H7 (cell line): ENCODE measurements at regions not wholly inside any gene's neighbourhood (a gene's known extent, or its start where the extent isn't known, plus 50 kb on each side); places are given as distances from the start of the nearest gene placed in this dataset.
"Not testable (repeated sequence)": the region's sequence is repeated elsewhere in the genome, so short reads cannot be mapped to it uniquely, and the experiment has no call there.

ENCODE experiments used
- DNase-seq: peaks from one replicate; pipeline ENCODE4 v3.0.0; 2012
- H3K27me3 ChIP-seq: 2 replicates; pipeline ENCODE4 v1.6.0; 2011; ENCODE audit warnings: mild to moderate bottlenecking, low read length; ENCODE audit not compliant: control insufficient read depth, insufficient read depth
- H3K36me3 ChIP-seq: replicated peaks from 2 replicates; pipeline ENCODE4 v1.5.1; 2011; ENCODE audit warnings: low read length; ENCODE audit not compliant: control insufficient read depth, insufficient read depth
- H3K4me3 ChIP-seq: 2 replicates; pipeline ENCODE4 v1.5.1; 2011; ENCODE audit warnings: low read depth, mild to moderate bottlenecking, control low read depth, low read length, moderate library complexity; ENCODE audit not compliant: insufficient read depth

GRCh38 chr2:132267498-132268283 lies 105.9 kb upstream of the ANKRD30BL start:
- H3K36me3 ChIP-seq, H3K27me3 ChIP-seq, DNase-seq: not testable (repeated sequence)
- H3K4me3 ChIP-seq = peak overlapping the region; percentile 21; the same call in 1 of the 2 replicates

DNA sequence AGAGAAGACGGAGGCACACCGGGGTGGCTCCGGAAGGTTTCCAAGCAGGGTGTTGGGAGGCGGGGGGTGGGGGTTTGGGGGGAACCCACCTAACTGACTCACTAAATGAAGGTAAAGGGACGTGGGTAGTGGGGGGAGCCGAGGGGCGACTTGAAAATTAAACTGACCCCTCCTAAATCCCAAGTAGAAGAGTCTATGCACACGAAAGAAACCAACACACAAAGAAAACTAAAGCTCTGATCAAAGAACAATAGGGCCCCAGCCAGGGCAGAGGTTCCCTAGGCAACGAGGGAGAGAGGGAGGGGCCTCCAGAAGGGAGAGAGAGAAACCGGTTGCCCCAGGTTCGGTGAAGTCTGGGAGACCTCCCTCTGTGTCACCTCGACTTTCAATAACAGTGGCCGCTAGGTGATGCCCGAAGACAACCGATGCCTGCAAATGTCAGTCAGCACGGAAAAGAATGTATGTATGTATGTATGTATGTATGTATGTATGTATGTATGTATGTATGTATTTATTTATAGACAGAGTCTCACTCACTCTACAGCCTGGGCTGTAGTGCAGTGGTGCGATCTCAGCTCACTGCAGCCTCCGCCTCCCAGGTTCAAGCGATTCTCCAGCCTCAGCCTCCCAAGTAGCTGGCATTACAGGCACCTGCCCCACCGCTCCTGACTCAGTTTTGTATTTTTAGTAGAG lies 106.7 kb upstream of the ANKRD30BL start:
- H3K27me3 ChIP-seq, H3K36me3 ChIP-seq: not testable (repeated sequence)
- H3K4me3 ChIP-seq = peak overlapping the region; percentile 8; the same call in 1 of the 2 replicates
- DNase-seq = peak; percentile 71

DNA sequence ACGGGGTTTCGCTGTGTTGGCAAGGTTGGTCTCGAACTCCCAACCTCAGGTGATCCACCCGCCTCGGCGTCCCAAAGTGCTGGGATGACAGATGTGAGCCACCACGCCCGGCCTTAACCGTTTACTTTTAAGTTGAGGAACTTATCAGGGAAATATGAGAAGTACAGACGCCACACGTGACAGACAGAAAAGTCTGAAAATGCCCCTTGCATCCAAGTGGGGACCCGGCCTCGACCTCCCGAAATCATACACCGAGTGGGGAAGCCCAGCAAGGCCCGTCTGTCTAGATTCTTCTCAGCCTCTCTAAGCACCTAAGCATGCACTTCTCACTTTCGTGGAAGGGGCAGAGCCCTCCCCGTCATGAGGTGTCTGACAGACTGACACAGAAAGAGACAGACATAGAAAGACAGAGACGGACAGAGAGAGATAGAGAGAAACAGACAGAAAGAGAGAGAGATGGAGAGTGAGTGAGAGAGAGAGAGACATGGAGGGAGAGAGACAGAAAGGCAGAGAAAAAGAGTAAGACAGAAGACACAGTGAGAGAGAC lies 107.3 kb upstream of the ANKRD30BL start:
- no peak for DNase-seq
- no peaks in the 10 kb centered on the region for H3K36me3 ChIP-seq
- H3K4me3 ChIP-seq = no peak overlapping the region
- H3K27me3 ChIP-seq = no peaks in the 10 kb centered on the region; the same call in 1 of the 2 replicates

- Histone ChIP-seq H3K36me3 (no peaks in the 10 kb centered on the region), H3K27me3 (no peaks in the 10 kb centered on the region; the same call in 1 of the 2 replicates), H3K4me3 (no peak overlapping the region)
- no peak for DNase-seq
These were observed 108.5 kb upstream of the ANKRD30BL start for GRCh38 chr2:132270255-132270654.

GRCh38 chr2:132270981-132271546 lies 109.3 kb upstream of the ANKRD30BL start:
- no peak for DNase-seq
- Histone ChIP-seq H3K27me3 (no peaks in the 10 kb centered on the region; the same call in 1 of the 2 replicates), H3K36me3 (no peaks in the 10 kb centered on the region), H3K4me3 (no peak overlapping the region)

DNA sequence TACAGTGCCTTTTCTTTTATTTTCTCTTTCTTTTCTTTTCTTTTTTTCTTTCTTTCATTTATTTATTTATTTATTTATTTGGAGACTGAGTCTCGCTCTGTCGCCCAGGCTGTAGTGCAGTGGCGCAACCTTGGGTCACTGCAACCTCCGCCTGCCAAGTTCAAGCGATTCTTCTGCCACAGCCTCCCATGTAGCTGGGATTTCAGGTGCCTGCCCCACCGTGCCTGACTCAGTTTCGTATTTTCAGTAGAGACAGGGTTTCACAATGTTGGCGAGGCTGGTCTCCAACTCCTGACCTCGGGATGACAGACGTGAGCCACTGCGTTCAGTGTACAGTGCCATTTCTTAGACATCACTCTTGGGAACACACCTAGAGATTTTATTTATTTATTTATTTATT lies 110.0 kb upstream of the ANKRD30BL start:
- H3K4me3 ChIP-seq, DNase-seq, H3K27me3 ChIP-seq, H3K36me3 ChIP-seq: not testable (repeated sequence)

DNA sequence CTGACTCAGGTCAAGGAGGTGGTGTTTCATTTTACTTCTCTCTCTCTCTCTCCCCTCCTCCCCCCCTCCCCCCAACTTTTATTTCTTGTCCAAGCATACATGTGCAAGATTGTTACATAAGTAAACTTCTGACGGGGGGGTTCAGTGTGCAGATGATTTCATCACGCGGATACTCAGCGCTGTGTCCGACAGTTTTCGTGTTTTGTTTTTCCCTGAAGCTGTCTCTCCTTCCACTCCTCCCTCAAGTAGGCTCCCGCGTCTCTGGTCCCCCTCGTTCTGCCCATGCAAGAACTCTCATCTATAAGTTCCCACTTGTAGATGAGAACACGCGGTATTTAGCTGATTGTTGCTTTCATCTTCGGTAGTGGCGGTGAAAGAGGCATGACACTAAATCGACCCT lies 111.0 kb upstream of the ANKRD30BL start:
- Histone ChIP-seq H3K27me3 (no peaks in the 10 kb centered on the region; the same call in 1 of the 2 replicates), H3K4me3 (no peak overlapping the region), H3K36me3 (no peaks in the 10 kb centered on the region)
- no peak for DNase-seq

GRCh38 chr2:132273585-132273984 lies 111.8 kb upstream of the ANKRD30BL start:
- H3K4me3 ChIP-seq, DNase-seq, H3K27me3 ChIP-seq, H3K36me3 ChIP-seq: not testable (repeated sequence)

DNA sequence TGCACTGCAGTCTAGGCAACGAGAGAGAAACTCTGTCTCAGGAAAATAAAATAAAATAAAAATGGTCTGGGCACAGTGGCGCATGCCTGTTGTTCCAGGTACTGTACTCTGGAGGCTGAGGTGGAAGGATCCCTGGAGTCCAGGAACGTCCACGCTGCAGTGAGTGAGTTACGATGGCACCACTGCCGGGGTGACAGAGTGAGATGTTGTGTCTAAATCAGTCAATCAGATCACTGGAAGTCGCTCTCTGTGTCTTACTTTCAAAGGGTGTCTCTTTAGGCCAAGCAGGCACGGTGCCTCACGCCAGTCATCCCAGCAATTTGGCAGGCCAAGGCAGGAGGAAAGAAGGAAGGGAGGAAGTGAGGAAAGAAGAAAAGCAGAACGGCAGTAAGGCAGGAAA lies 112.2 kb upstream of the ANKRD30BL start:
- no peaks in the 10 kb centered on the region; the same call in 1 of the 2 replicates for H3K27me3 ChIP-seq
- H3K36me3 ChIP-seq = no peaks in the 10 kb centered on the region
- no peak for DNase-seq
- H3K4me3 ChIP-seq = no peak overlapping the region

DNA sequence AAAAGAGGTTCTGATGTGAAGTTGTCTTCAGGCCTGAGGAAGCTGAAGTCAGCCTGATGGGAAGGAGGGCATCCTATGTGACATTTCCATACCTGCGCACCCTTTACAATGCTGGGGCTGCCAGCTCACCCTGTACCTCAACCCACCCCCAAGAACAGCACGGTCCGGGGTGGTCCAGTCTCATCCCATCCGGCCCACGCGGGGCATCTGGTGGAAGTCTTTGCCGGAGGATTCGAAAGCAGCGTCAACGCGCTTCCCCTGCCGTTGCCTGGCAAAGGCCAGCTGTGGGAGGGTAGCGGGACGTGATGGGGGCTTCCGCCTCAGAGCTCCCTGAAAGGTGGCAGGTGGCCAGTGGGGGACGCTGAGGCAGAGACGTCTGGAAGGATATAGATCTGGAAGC lies 113.6 kb upstream of the ANKRD30BL start:
- no peak for DNase-seq
- Histone ChIP-seq H3K36me3 (no peaks in the 10 kb centered on the region), H3K4me3 (no peak overlapping the region), H3K27me3 (no peaks in the 10 kb centered on the region; the same call in 1 of the 2 replicates)

GRCh38 chr2:132276571-132276981 lies 114.8 kb upstream of the ANKRD30BL start:
- Histone ChIP-seq H3K4me3 (no peak overlapping the region), H3K36me3 (no peaks in the 10 kb centered on the region), H3K27me3 (no peaks in the 10 kb centered on the region)
- no peak for DNase-seq

GRCh38 chr2:132278267-132278666 lies 116.5 kb upstream of the ANKRD30BL start:
- Histone ChIP-seq H3K4me3 (no peak overlapping the region), H3K36me3 (no peaks in the 10 kb centered on the region), H3K27me3 (no peaks in the 10 kb centered on the region)
- DNase-seq = no peak

DNA sequence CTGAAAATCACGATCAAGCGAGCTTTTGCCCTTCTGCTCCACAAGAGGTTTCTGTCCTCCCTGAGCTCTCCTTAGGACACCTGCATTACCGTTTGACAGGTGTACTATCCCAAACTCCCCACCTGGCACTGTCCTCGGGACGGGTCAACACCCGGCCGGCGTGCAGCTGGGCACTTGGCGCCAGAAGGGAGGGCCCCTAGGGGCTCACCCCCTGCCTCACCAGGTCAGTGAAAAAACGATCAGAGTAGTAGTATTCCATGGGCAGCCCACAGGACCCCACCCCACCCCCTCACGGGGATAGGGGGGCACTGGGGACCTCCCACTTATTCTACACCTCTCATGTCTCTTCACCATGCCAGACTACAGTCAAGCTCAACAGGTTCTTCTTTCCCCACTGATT lies 117.6 kb upstream of the ANKRD30BL start:
- no peaks in the 10 kb centered on the region for H3K36me3 ChIP-seq
- DNase-seq = no peak
- no peak overlapping the region for H3K4me3 ChIP-seq
- H3K27me3 ChIP-seq = no peaks in the 10 kb centered on the region

DNA sequence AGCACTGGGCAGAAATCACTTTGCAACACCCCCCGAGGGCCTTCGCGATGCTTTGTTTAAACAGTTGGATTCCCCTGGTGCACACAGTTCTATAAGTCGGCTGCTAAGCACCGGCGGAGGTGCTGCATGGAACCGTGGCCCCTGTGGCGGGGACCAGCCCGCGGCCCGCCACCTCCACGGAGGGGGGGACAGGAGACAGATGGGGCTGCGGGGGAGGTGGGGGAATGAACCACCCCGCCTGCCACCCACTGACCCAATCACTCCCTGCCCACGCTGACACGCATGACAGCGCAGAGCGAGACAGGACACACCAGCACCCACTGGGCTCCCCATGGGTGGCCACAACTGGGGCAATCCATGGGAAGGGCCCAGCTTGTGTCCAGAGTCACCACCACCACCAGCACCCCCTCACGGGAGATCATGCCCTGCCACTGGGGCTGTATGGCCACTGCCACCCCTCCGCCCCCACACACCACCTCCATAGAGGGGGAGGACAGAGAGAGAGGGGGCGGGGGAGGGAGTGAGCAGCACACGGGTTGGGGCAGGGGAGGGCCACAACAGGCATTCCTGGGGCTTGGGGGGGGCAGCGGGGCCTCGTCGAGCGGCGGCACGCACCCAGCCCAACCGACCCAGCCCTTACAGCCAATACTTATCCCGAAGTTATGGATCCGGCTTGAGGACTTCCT lies 118.3 kb upstream of the ANKRD30BL start:
- no peak for DNase-seq

More for the DNA sequence above, 118.3 kb upstream of the ANKRD30BL start:
- no peaks in the 10 kb centered on the region for H3K36me3 ChIP-seq
- H3K4me3 ChIP-seq = no peak overlapping the region
- no peaks in the 10 kb centered on the region for H3K27me3 ChIP-seq
